Thyroid gland (tissue), 4 donors: ENCODE measurements at regions not wholly inside any gene's neighbourhood (a gene's known extent, or its start where the extent isn't known, plus 50 kb on each side); places are given as distances from the start of the nearest gene placed in this dataset.

Source experiments
- DNase-seq, 2 donors: peaks; one replicate each; pipeline ENCODE4 v3.0.0-alpha.2; 2019
- H3K27ac ChIP-seq, 3 donors: fragments of 200-600 bp; sonication (generic); 1 replicate in 2 of 3; 2 replicates in 1 of 3; pipeline ENCODE4 v1.5.1; 2016 to 2019; ENCODE audit warnings: mild to moderate bottlenecking in 1 of 3, moderate library complexity in 1 of 3
- H3K27me3 ChIP-seq: fragments of 200-600 bp; sonication (generic); one replicate; pipeline ENCODE4 v1.5.1; 2019
- H3K36me3 ChIP-seq, 2 donors: fragments of 200-600 bp; sonication (generic); one replicate each; pipeline ENCODE4 v1.5.1; 2016 to 2019
- H3K4me1 ChIP-seq, 2 donors: fragments of 200-600 bp; sonication (generic); one replicate each; pipeline ENCODE4 v1.5.1; 2017 to 2019
- H3K4me3 ChIP-seq, 3 donors: fragments of 200-600 bp; sonication (generic); replicated peaks in 1 of 3; 1 replicate in 2 of 3; 2 replicates in 1 of 3; pipeline ENCODE4 v1.5.1; 2016; ENCODE audit warnings: mild to moderate bottlenecking in 1 of 3
- H3K9me3 ChIP-seq: fragments of 200-600 bp; sonication (generic); one replicate; pipeline ENCODE4 v1.5.1; 2017
- POLR2A ChIP-seq, 2 donors: fragments of 450-650 bp; IDR thresholded peaks; one replicate each; pipeline ENCODE4 v1.6.1; 2017; ENCODE audit warnings: antibody characterized with exemption in 2 of 2, mild to moderate bottlenecking in 2 of 2, moderate library complexity in 1 of 2
- WGBS, 2 donors: methylation state at CpG; one replicate each; pipeline ENCODE4 v1.1.5; 2017; 5-methylcytosine and 5-hydroxymethylcytosine counted together
- intact Hi-C: fragments of 100-400 bp; cut with DNase I; formaldehyde crosslinking; loops from one replicate; pipeline ENCODE4 v1.15.1; 2023
- TF ChIP-seq, protein P1 (sequence below), 6 experiments: fragments of 200-600 bp in 3 of 6; fragments of 450-650 bp in 3 of 6; sonication (generic) in 3 of 6; IDR thresholded peaks; one replicate each; pipeline ENCODE4 v1.5.1; 2016 to 2019; ENCODE audit warnings: antibody characterized with exemption in 6 of 6, mild to moderate bottlenecking in 2 of 6, inconsistent platforms in 1 of 6, moderate library complexity in 1 of 6

DNA sequence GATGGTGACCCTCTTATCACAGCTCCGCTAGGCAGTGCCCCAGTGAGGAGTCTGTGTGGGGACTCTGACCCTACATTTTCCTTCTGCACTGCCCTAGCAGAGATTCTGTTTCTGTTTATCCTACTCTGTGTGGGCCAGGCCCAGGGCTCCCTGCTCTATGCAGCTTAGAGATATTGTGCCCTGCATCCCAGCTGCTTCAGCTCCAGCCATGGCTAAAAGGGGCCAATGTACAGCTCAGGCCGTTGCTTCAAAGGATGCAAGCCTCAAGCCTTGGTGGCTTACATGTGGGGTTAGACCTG, 2030.7 kb upstream of the CDH9 start:
- Histone ChIP-seq H3K9me3 (no peaks in the 10 kb centered on the region), H3K4me3 (no peak overlapping the region), H3K27me3 (no peaks in the 10 kb centered on the region), H3K36me3 (no peaks in the 10 kb centered on the region), H3K27ac (no peak overlapping the region), H3K4me1 (no peaks in the 10 kb centered on the region)
- DNase-seq, result no peak
- WGBS, 2 donors, result 50 to 100% methylated on average over 1 of the region's 2 CpGs
- TF ChIP-seq, protein P1, sequence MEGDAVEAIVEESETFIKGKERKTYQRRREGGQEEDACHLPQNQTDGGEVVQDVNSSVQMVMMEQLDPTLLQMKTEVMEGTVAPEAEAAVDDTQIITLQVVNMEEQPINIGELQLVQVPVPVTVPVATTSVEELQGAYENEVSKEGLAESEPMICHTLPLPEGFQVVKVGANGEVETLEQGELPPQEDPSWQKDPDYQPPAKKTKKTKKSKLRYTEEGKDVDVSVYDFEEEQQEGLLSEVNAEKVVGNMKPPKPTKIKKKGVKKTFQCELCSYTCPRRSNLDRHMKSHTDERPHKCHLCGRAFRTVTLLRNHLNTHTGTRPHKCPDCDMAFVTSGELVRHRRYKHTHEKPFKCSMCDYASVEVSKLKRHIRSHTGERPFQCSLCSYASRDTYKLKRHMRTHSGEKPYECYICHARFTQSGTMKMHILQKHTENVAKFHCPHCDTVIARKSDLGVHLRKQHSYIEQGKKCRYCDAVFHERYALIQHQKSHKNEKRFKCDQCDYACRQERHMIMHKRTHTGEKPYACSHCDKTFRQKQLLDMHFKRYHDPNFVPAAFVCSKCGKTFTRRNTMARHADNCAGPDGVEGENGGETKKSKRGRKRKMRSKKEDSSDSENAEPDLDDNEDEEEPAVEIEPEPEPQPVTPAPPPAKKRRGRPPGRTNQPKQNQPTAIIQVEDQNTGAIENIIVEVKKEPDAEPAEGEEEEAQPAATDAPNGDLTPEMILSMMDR (IDR thresholded peaks at IDR 0.05), result no peak
- TF ChIP-seq POLR2A (IDR thresholded peaks at IDR 0.05), result no peak
- intact Hi-C loops, result no loop called here

DNA sequence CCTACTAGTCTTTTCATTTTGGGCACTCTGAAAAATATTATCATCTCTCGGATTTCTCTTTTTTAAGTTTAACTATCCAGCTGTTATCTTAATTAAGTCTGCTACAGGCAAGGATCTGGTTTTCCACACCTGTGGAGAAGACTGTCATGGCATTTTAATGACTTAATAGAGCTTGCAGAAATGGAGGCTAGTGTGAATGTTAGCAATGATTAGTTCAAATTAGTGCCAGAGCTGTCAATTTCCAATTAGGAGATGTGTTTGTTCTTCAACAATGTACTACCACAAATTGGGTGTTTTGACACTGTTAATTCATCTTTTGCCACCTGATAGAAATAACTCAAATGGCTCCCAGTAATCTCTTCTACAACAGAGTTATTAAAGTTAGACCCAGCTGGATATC, 2023.0 kb upstream of the CDH9 start:
- 55 to 63% methylated on average over 1 of the region's 1 CpG for WGBS, 2 donors
- Histone ChIP-seq H3K27me3 (no peaks in the 10 kb centered on the region), H3K36me3 (no peaks in the 10 kb centered on the region), H3K27ac (no peak overlapping the region), H3K9me3 (no peaks in the 10 kb centered on the region), H3K4me1 (no peaks in the 10 kb centered on the region), H3K4me3 (no peak overlapping the region)
- DNase-seq, result no peak
- intact Hi-C loops, result no loop called here
- TF ChIP-seq, protein P1 (IDR thresholded peaks at IDR 0.05), result no peak
- no peak for TF ChIP-seq POLR2A (IDR thresholded peaks at IDR 0.05)

DNA sequence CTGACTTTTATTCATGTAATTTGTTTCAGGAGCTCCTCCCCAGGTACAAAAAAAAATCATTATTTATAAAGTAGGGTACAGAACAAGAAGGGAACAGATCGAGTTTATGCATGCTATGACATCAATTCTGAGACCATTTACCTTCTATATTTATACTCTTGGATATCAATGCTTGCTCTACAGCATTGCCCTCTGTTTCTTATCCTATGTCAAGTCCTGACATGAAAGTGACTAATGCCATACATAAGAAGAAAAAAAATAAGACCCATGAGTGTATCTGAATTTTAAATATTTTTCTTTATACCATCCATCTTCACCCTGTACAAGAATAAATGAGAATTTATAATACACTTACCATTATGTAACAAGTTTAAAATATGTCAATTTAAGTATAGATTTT, 2016.3 kb upstream of the CDH9 start:
- Histone ChIP-seq H3K27ac (no peak overlapping the region), H3K36me3 (no peaks in the 10 kb centered on the region), H3K4me1 (no peaks in the 10 kb centered on the region), H3K4me3 (no peak overlapping the region), H3K9me3 (no peaks in the 10 kb centered on the region), H3K27me3 (no peaks in the 10 kb centered on the region)
- intact Hi-C loops, result no loop called here
- TF ChIP-seq POLR2A (IDR thresholded peaks at IDR 0.05), result no peak
- TF ChIP-seq, protein P1 (IDR thresholded peaks at IDR 0.05), result no peak
- DNase-seq, result no peak
- 47 to 48% methylated on average over 1 of the region's 1 CpG for WGBS, 2 donors

DNA sequence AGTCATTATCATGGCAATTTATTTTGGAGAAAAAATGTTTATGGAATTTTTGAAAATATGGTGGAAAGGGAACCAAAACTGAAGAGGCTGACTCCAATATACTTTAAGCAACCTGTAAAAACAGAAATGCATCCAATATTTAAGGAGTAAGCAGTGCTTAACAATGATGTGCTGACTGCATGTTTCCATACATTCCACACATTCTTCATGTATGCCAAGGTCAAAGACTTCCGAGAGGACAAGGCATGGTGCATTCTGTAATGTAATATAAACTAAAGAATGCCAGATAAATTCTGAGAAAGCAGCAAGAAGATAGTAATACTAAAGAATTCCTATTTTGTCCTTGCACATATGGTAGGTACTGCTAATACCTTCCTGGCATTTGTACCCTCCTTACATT, 2015.9 kb upstream of the CDH9 start:
- no peaks in the 10 kb centered on the region for H3K9me3 ChIP-seq
- H3K4me3 ChIP-seq, result no peak overlapping the region
- no peaks in the 10 kb centered on the region for H3K27me3 ChIP-seq
- TF ChIP-seq, protein P1 (IDR thresholded peaks at IDR 0.05), result no peak
- TF ChIP-seq POLR2A (IDR thresholded peaks at IDR 0.05), result no peak
- no peak for DNase-seq
- WGBS, 2 donors, result 28 to 30% methylated on average over 1 of the region's 1 CpG
- intact Hi-C loops, result no loop called here
- no peaks in the 10 kb centered on the region for H3K4me1 ChIP-seq
- no peaks in the 10 kb centered on the region for H3K36me3 ChIP-seq
- H3K27ac ChIP-seq, result no peak overlapping the region

DNA sequence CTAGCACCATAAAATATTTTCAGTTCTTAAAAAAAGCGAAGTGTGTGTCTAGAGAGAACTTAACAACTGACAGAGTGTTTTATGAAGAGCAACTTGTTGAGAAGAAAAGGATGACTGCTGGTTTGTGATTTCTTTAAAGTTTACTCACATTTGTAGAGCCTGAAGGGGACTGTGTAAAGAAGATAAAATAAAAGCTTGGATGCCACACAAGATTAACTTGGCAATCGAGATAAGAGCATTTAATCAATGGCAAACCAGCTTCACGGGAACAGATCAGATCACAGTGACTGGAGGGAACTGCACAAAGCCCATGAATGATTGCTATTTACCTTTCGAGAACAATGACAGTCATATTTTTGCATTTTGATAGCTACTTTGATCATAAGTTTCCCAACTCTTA, 2013.1 kb upstream of the CDH9 start:
- Histone ChIP-seq H3K27me3 (no peaks in the 10 kb centered on the region), H3K4me3 (no peak overlapping the region), H3K27ac (no peak overlapping the region), H3K36me3 (no peaks in the 10 kb centered on the region), H3K9me3 (no peaks in the 10 kb centered on the region), H3K4me1 (no peaks in the 10 kb centered on the region)
- intact Hi-C loops, result no loop called here
- TF ChIP-seq, protein P1 (IDR thresholded peaks at IDR 0.05), result no peak
- no peak for TF ChIP-seq POLR2A (IDR thresholded peaks at IDR 0.05)
- WGBS, 2 donors, result 51 to 52% methylated on average over 4 of the region's 4 CpGs
- DNase-seq, result no peak
